NCI-H1694 treated with DMSO at 0.1 percent for 48 hours (cell line): ENCODE measurements at regions not wholly inside any gene's neighbourhood (a gene's known extent, or its start where the extent isn't known, plus 50 kb on each side); places are given as distances from the start of the nearest gene placed in this dataset.

ENCODE experiments used
- DNase-seq: peaks from one replicate; lab custom pipeline; 2025; lab: John Stamatoyannopoulos, UW

- no peak for DNase-seq
Measured at GRCh38 chr15:69816522-69816921, 281.2 kb downstream of the TLE3 start.

- DNase-seq = no peak
Measured at GRCh38 chr15:69818529-69818928, 279.2 kb downstream of the TLE3 start.

GRCh38 chr15:69819371-69819770, 278.3 kb downstream of the TLE3 start:
- no peak for DNase-seq

- no peak for DNase-seq
Measured at GRCh38 chr15:69820819-69821218, 276.9 kb downstream of the TLE3 start.

- no peak for DNase-seq
Measured at GRCh38 chr15:69823223-69823907, 274.4 kb downstream of the TLE3 start.

- no peak for DNase-seq
Measured at GRCh38 chr15:69824075-69824876, 273.4 kb downstream of the TLE3 start.

- no peak for DNase-seq
Measured at GRCh38 chr15:69824877-69825406, 272.8 kb downstream of the TLE3 start.

- no peak for DNase-seq
Measured at GRCh38 chr15:69825941-69826818, 271.5 kb downstream of the TLE3 start.

- DNase-seq = no peak
Measured at GRCh38 chr15:69826819-69827175, 270.9 kb downstream of the TLE3 start.

GRCh38 chr15:69827751-69828150, 270.0 kb downstream of the TLE3 start:
- DNase-seq = no peak

GRCh38 chr15:69828181-69828828, 269.4 kb downstream of the TLE3 start:
- DNase-seq = no peak

GRCh38 chr15:69829974-69830373, 267.7 kb downstream of the TLE3 start:
- DNase-seq = no peak

- DNase-seq = no peak
Measured at GRCh38 chr15:69830430-69830829, 267.3 kb downstream of the TLE3 start.

- no peak for DNase-seq
Measured at GRCh38 chr15:69830876-69831275, 266.8 kb downstream of the TLE3 start.

GRCh38 chr15:69834267-69834666, 263.4 kb downstream of the TLE3 start:
- no peak for DNase-seq

- no peak for DNase-seq
Measured at GRCh38 chr15:69834761-69835160, 263.0 kb downstream of the TLE3 start.

- no peak for DNase-seq
Measured at GRCh38 chr15:69836048-69836447, 261.7 kb downstream of the TLE3 start.

- no peak for DNase-seq
Measured at GRCh38 chr15:69836526-69837230, 261.0 kb downstream of the TLE3 start.

GRCh38 chr15:69838338-69838737, 259.4 kb downstream of the TLE3 start:
- no peak for DNase-seq

GRCh38 chr15:69838994-69839393, 258.7 kb downstream of the TLE3 start:
- no peak for DNase-seq

GRCh38 chr15:69841113-69841828, 256.4 kb downstream of the TLE3 start:
- no peak for DNase-seq
